Dermis microvascular lymphatic vessel endothelial cell (primary cell): ENCODE measurements at regions not wholly inside any gene's neighbourhood (a gene's known extent, or its start where the extent isn't known, plus 50 kb on each side); places are given as distances from the start of the nearest gene placed in this dataset.

Experiments
- DNase-seq, 2 donors: peaks; one replicate each; pipeline versions ENCODE4 v3.0.0 to v3.0.0-alpha.2; 2010; ENCODE audit warnings: low read depth in 2 of 2

DNA sequence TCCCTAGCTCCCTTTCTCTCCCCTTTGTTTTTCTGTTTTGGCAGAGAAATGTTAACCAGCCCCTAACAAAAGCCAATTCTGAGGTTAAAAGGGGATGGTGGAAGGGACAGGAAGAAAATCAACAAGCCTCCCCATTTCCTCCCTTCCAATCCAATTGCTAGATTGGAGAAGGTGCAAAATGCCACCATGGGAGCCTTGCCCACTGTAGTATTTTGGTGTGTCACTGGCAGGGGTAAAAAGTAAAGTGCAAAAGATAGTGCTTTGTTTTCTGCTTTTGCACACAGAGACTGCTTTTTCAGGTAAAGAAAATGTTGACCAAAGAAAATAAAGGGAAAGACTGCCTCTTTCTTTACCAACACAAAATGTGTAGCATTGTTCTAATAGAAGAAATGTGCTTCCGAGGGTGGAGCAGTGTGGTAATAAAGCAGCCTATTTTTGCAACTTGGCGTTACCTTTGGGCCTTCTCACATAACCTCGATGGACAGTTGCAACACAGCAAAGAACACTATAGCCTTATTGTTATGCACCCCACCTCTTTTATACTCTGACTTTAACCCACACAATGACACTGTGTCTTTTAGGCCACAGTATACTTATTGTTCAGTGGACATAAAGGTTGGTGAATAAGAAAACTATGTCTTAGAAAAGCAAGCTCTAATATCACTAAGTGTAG lies 861.8 kb downstream of the BCL11A start:
- DNase-seq, result no peak

DNA sequence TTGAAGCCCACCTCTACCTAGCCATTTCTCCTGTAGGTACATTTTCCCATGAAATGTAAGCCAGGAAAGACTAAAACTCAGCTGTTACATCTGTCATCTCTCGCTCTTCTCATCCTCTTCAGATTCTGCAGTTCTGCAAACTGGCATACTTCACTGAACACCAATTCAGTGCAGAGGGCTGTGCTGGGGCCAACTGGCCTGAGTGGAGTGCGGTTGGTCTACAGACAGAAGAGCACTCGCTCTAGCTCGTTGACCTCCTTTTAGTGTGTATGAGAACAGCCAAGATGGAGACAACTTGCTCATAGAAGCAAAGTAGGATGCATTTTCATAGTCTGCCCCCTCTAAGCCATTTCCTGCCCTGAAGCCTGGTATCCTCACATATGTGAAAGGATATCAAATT lies 862.6 kb downstream of the BCL11A start:
- no peak for DNase-seq

DNA sequence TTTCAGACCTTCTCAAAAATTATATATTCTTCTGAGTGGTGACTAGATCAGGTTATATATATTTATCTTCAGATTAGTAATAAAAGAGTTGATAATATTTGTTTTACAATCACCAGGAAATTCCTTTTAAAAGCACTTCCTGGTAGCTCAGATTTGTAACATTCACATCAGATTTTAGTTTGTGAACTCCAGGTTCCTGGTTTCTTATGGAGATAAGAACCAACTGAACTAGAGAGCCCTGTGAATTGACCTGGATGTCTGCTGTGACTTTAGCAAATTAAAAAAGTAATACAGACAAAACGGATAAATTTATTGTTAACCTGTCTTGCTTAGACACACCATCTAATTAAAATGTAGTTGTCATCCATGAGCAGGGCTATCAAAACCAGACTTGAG lies 868.7 kb downstream of the BCL11A start:
- DNase-seq, result no peak

- DNase-seq, result peak; percentile 18 to 23
Measured at GRCh38 chr2:59684116-59684770, 869.2 kb downstream of the BCL11A start.

GRCh38 chr2:59680863-59681262 lies 872.6 kb downstream of the BCL11A start:
- DNase-seq, result no peak

GRCh38 chr2:59677158-59677557 lies 876.3 kb downstream of the BCL11A start:
- no peak for DNase-seq

- DNase-seq, result no peak
Measured at GRCh38 chr2:59674100-59674499, 879.4 kb downstream of the BCL11A start.

DNA sequence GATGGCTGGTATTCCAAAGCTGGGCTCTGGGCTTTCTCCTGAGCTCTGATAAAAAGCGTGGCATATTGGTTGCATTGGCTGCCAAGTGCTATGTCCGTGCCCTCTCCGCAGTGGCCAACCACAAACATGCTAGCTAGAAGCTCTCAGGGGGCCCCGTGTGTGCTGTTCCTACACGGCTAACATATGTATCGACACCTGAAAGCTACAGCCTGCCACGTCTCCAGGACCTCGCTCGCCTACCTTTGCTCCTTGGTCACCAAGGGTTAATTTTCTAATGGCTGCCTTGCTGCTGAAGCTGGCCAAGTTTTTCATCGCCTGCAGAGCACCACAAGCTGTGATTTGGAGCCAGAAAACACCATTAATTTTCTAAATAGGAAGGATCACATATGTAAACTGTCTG lies 888.4 kb downstream of the BCL11A start:
- no peak for DNase-seq

DNA sequence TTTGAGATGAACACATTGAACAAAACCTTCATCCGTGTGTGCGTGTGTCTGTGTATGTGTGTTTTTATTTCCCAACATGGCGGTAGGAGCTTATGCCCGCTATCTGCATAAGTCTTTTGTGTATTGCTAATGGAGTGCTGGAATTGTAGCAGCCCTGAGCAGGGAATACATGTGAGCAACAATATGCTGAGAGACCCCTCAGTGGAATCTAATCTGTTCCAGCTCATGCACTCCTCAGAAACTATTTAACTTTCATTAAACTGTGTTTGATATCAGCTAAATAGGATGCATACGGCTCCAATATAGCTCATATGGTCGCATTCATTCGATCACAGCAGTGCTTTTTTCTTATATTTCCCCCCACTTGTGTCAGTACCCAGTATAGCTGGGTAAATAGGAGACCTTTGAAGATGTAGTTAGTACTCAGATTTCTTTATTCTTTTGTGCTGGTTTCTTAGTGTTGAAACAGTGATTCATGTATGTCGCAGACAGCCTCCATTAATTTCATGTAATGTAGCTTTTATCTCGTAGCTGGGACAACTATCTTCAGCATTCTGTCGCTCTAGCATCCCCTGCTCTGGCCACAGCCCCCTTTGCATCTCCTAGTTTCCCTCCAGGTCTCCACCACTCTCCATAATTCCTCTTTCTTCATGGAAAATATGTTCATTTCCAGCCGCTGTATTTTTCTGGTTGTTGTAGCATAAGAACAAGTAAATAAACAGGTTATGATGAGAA lies 891.2 kb downstream of the BCL11A start:
- no peak for DNase-seq

- DNase-seq, result no peak
Measured at GRCh38 chr2:59660262-59660661, 893.2 kb downstream of the BCL11A start.

DNA sequence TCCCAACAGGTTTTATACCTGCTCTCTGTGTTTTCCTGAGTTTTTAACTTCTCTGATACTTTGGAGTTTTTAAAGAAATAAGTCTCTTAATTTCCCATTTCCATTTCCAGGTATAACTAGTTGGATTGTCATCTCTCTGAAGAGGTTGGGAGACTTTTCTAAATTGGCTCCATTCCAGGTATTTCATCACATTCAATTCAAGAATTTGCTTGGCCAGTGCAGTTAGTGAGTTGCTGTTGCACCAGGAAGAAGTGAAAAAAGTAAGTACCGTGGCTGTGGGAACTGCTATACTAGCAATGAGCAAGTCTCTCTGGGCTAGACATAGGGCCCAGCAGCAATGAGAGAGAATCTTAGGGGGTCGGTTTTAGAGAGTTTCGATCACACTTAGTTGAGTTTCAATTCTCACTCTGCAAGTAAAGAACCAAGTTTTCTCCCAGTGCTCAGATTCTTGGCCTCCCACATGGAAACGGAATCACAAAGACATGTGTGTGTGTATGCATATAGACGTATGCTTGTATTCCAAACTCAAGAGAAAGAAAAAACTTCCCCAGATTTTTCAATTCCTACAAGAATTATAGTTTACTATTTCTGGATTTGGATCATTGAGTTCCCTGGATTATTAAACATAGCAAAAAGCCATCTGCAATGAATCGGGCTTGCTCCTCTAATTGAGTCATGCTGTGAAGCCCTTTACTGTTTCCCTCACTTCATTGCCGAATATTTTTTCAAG lies 894.4 kb downstream of the BCL11A start:
- no peak for DNase-seq

GRCh38 chr2:59655809-59656208 lies 897.6 kb downstream of the BCL11A start:
- DNase-seq, result no peak

DNA sequence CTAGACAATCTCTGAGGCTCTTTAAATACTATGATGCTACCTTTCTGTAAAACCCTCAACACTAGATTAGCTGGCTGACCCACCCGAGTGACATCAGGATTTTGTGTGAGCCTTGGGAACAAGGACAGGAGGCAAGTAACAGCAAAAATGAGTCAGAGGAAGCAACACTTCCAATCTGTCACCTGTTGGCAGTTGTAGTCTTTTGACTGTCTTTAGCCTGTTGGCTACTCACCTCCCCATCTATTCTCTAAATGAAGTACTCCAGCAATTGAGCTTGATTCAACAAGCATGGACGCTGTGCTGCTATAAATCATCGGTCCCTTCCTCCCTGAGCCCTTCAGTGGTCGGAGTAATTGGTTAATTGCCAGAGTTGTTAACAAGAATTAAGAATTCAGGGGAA lies 898.7 kb downstream of the BCL11A start:
- DNase-seq, result no peak

GRCh38 chr2:59653164-59653563 lies 900.3 kb downstream of the BCL11A start:
- no peak for DNase-seq

- DNase-seq, result no peak
Measured at GRCh38 chr2:59630789-59631188, 922.7 kb downstream of the BCL11A start.

- no peak for DNase-seq
Measured at GRCh38 chr2:59627599-59627998, 925.9 kb downstream of the BCL11A start.

- no peak for DNase-seq
Measured at GRCh38 chr2:59622599-59623308, 930.7 kb downstream of the BCL11A start.

GRCh38 chr2:59604123-59604522 lies 949.3 kb downstream of the BCL11A start:
- DNase-seq, result no peak

DNA sequence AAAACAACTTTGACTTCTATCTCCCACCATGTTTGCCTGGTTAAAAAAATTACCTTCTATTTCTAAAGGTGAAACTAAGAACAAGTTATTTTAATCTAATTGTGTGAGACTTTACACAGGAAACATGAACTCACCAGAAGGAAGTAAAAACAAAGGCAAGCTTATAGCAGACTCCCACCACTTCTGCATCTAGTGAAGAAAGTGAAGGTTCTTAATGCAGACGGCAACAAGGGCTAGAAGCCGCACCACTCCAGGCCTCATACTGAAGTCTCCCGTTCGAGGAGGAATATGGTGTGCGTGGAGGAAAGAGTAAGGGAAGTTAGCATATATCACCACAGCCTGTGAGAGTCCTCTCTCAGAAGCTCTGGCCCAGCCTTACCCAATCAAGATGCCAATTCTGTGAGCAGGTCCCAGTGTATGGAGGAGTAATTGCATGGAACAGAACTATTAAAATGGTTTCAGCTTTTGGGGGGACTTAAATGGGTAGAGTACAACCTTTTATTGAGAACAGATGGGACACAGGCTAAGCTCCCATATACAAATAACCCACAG lies 958.7 kb downstream of the BCL11A start:
- no peak for DNase-seq

DNA sequence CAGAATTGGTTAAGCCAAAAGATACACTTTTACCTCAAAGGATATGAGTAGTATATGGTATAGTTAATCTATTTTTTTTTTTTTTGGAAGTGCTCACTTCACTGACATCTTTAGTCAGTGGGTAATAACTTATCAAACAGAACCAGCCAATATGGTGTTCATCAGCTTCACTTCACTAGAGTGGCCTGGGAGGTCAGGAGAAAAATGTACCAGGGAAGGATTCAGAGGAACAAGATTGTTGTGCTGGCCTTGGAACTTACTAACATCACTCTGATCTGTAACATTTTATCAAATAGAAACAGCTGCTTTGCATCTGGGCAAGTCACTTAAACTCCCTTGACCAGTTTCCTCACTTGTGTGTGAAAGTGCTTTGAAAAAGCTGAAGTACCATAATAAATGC lies 962.7 kb downstream of the BCL11A start:
- DNase-seq, result no peak

DNA sequence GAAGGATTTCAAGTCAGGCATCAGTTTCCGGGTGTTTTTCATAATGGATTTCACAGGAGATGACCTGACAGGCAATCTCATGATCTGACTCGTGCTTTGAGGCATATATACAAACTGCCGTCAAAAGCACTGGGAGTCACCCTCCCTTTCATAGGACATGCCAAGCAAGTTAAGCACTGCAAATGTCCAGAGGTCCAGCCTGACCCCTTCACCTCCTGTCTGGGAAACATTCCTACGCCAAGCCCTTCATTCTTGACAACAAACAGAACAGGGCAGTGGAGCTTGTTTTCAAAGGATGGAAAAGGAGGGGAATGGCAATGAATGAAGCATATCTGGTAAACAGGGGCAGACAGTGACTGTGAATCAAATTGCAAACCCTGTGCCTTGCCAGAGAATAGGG lies 963.6 kb downstream of the BCL11A start:
- DNase-seq, result no peak
